ENCODE measurements at regions not wholly inside any gene's neighbourhood (a gene's known extent, or its start where the extent isn't known, plus 50 kb on each side); places are given as distances from the start of the nearest gene placed in this dataset.

DNA sequence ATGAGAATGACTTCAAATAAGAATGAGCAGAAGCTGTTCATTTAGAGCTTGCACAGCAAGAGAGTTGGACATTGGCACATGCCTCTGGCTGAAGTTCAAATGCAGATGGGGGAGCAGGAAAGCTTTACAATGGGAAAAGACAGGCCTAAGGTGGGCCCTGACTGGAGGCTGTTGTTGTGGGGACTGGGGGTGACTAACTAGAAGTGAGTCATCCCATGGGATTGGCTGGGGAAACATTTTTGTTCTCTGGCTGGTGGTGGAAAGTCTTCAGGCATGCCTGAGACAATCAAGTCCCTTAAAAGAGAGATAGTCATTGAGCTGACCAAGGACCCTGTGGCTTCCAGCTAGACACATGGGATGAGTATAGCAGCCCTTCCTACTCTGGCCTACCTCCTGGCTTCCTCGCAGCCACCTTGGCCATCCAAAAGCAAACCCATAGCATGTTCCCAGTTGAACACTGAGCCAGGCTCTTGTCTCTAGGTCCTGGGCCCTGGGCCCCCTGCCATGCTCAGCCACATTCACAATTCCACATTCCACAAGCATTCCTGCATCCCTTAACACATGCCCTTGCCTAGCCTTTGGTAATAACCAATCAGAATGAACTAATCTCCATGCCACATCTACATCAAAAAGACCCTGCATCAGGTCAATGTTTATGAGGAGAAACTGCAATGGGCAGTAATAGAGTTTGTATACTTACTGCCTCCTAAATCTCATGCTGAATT is 873.4 kb downstream of the NLGN4Y start:
- Mint-ChIP-seq H3K27me3 (ENCODE audit: insufficient read depth) (peaks cover 4% of the 10 kb centered on the region; the same call in 1 of the 2 replicates), H3K4me1 (ENCODE audit: low read depth) (no peaks in the 10 kb centered on the region), H3K36me3 (ENCODE audit: low read depth) (no peaks in the 10 kb centered on the region), H3K4me3 (no peak overlapping the region), H3K9me3 (no peaks in the 10 kb centered on the region; the same call in 1 of the 2 replicates), H3K27ac (no peak overlapping the region)
- no peak for DNase-seq
- TF ChIP-seq, protein P1, sequence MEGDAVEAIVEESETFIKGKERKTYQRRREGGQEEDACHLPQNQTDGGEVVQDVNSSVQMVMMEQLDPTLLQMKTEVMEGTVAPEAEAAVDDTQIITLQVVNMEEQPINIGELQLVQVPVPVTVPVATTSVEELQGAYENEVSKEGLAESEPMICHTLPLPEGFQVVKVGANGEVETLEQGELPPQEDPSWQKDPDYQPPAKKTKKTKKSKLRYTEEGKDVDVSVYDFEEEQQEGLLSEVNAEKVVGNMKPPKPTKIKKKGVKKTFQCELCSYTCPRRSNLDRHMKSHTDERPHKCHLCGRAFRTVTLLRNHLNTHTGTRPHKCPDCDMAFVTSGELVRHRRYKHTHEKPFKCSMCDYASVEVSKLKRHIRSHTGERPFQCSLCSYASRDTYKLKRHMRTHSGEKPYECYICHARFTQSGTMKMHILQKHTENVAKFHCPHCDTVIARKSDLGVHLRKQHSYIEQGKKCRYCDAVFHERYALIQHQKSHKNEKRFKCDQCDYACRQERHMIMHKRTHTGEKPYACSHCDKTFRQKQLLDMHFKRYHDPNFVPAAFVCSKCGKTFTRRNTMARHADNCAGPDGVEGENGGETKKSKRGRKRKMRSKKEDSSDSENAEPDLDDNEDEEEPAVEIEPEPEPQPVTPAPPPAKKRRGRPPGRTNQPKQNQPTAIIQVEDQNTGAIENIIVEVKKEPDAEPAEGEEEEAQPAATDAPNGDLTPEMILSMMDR (IDR thresholded peaks at IDR 0.05) = no peak

DNA sequence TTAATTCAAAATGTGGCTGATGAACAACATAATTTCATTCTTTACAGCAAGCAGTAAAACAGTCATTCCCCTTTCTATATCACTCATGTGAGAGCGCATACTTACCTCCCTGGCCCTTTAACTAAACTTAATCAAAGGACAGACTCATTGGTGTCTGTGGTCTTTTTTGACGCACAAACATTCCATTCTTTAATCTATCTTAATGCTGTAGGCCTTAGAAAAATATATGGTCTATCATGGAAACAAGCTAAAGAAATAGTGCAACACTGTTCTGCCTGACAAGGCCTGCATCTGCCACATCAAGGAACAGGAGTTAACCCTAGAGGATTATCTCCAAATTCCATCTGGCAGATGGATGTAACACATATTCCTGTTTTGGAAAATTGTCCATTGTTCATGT is 878.1 kb downstream of the NLGN4Y start:
- H3K36me3 Mint-ChIP-seq (ENCODE audit: low read depth) = no peaks in the 10 kb centered on the region
- no peaks in the 10 kb centered on the region; the same call in 1 of the 2 replicates for H3K9me3 Mint-ChIP-seq
- no peak overlapping the region for H3K27ac Mint-ChIP-seq
- H3K4me3 Mint-ChIP-seq = no peak overlapping the region
- TF ChIP-seq, protein P1 (IDR thresholded peaks at IDR 0.05) = no peak
- peaks cover 4% of the 10 kb centered on the region; the same call in 1 of the 2 replicates for H3K27me3 Mint-ChIP-seq (ENCODE audit: insufficient read depth)
- no peaks in the 10 kb centered on the region for H3K4me1 Mint-ChIP-seq (ENCODE audit: low read depth)
- DNase-seq = no peak

DNA sequence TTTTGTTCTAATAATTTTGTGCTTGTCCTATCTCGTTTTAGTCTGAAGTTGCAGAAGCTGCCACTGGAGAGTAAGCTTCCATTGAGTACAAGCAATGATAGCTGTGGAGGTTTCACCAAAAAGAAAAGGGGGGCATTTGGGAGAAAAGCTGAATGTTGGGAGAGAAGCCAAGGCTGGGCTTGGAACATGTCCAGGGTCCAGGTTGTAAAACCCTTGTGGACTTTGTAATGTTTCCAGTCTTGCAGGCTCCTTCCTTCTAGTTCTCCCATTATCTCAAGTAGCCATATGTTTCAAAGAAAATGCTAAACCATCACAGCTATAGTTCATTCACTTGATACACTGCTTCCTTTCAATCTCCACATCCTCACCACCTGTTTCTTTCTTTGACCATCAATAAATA is 880.2 kb downstream of the NLGN4Y start:
- Mint-ChIP-seq H3K27me3 (ENCODE audit: insufficient read depth) (peaks cover 5% of the 10 kb centered on the region; the same call in 1 of the 2 replicates), H3K9me3 (no peaks in the 10 kb centered on the region; the same call in 1 of the 2 replicates), H3K4me3 (no peak overlapping the region), H3K27ac (no peak overlapping the region), H3K36me3 (ENCODE audit: low read depth) (no peaks in the 10 kb centered on the region), H3K4me1 (ENCODE audit: low read depth) (no peaks in the 10 kb centered on the region)
- TF ChIP-seq, protein P1 (IDR thresholded peaks at IDR 0.05) = no peak
- no peak for DNase-seq

DNA sequence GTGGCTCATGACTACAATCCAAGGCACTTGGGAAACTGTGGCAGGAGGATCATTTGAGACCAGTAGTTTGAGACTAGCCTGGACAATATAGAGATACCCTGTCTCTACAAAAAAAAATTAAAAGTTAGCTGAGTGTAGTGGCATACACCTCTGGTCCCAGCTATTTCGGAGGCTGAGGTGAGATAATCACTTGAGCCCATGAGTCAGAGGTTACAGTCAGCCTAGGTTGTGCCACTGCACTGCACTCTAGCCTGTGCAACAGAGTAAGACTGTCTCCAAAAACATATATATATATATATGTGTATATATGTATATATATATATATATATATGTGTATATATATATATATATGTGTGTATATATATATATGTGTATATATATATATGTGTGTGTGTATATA is 890.8 kb downstream of the NLGN4Y start:
- H3K27ac Mint-ChIP-seq = no peak overlapping the region
- TF ChIP-seq, protein P1 (IDR thresholded peaks at IDR 0.05) = no peak
- no peak overlapping the region for H3K4me3 Mint-ChIP-seq
- H3K36me3 Mint-ChIP-seq (ENCODE audit: low read depth) = no peaks in the 10 kb centered on the region
- no peak for DNase-seq
- H3K9me3 Mint-ChIP-seq = no peaks in the 10 kb centered on the region
- H3K27me3 Mint-ChIP-seq (ENCODE audit: insufficient read depth) = peaks cover 1% of the 10 kb centered on the region; the same call in 1 of the 2 replicates
- peaks cover 8% of the 10 kb centered on the region for H3K4me1 Mint-ChIP-seq (ENCODE audit: low read depth)

DNA sequence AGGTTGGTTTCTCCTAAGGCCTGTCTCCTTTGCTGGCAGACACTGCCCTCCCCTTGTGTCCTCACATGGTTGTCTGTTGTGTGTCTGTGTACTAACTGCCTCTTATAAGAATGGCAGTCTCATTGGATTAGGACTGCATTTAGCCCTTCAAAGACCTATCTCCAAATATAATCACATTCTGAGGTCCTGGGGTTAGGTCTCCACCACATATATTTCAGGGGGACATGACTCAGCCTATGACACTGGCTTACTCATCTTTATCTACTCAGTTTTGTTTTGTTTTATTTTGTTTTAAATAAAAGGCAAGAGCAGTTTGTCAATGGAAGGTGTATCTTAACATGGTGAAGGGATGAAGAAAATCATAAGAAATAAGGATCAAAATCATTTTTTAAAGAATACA is 894.3 kb downstream of the NLGN4Y start:
- Mint-ChIP-seq H3K9me3 (no peaks in the 10 kb centered on the region), H3K36me3 (ENCODE audit: low read depth) (no peaks in the 10 kb centered on the region), H3K27me3 (ENCODE audit: insufficient read depth) (no peaks in the 10 kb centered on the region), H3K27ac (no peak overlapping the region), H3K4me1 (ENCODE audit: low read depth) (peaks cover 8% of the 10 kb centered on the region), H3K4me3 (no peak overlapping the region)
- DNase-seq = no peak
- TF ChIP-seq, protein P1 (IDR thresholded peaks at IDR 0.05) = no peak
